HG03354 (cell line): ENCODE measurements at regions not wholly inside any gene's neighbourhood (a gene's known extent, or its start where the extent isn't known, plus 50 kb on each side); places are given as distances from the start of the nearest gene placed in this dataset.
"Not testable (repeated sequence)": the region's sequence is repeated elsewhere in the genome, so short reads cannot be mapped to it uniquely, and the experiment has no call there.

ENCODE experiments used
- ATAC-seq: cut with Tn5 transposase; IDR thresholded peaks from one replicate; pipeline ENCODE4 v1.9.1; 2021; ENCODE audit warnings: mild to moderate bottlenecking; ENCODE audit not compliant: unreplicated experiment, poor library complexity, severe bottlenecking

- no peak for ATAC-seq
Observed at GRCh38 chr12:73815072-73815645, 722.5 kb upstream of the ATXN7L3B start.

GRCh38 chr12:73817161-73817560 is 720.5 kb upstream of the ATXN7L3B start:
- no peak for ATAC-seq

- ATAC-seq: no peak
Observed at GRCh38 chr12:73833746-73834145, 703.9 kb upstream of the ATXN7L3B start.

GRCh38 chr12:73841963-73842362 is 695.7 kb upstream of the ATXN7L3B start:
- ATAC-seq: no peak

GRCh38 chr12:73863546-73863945 is 674.1 kb upstream of the ATXN7L3B start:
- ATAC-seq: no peak

GRCh38 chr12:73867147-73867546 is 670.5 kb upstream of the ATXN7L3B start:
- no peak for ATAC-seq

GRCh38 chr12:73877291-73877690 is 660.3 kb upstream of the ATXN7L3B start:
- not testable (repeated sequence) for ATAC-seq

GRCh38 chr12:73892201-73892600 is 645.4 kb upstream of the ATXN7L3B start:
- ATAC-seq: no peak

- ATAC-seq: no peak
Observed at GRCh38 chr12:73898645-73899044, 639.0 kb upstream of the ATXN7L3B start.

GRCh38 chr12:73902260-73902659 is 635.4 kb upstream of the ATXN7L3B start:
- no peak for ATAC-seq

- ATAC-seq: no peak
Observed at GRCh38 chr12:73906757-73907156, 630.9 kb upstream of the ATXN7L3B start.

- no peak for ATAC-seq
Observed at GRCh38 chr12:73935817-73936216, 601.8 kb upstream of the ATXN7L3B start.

GRCh38 chr12:73947326-73948026 is 590.2 kb upstream of the ATXN7L3B start:
- ATAC-seq: no peak

- no peak for ATAC-seq
Observed at GRCh38 chr12:73950507-73950906, 587.1 kb upstream of the ATXN7L3B start.

- no peak for ATAC-seq
Observed at GRCh38 chr12:73951956-73952703, 585.5 kb upstream of the ATXN7L3B start.

- no peak for ATAC-seq
Observed at GRCh38 chr12:73964641-73965040, 573.0 kb upstream of the ATXN7L3B start.

GRCh38 chr12:73973486-73973885 is 564.1 kb upstream of the ATXN7L3B start:
- no peak for ATAC-seq

GRCh38 chr12:73984552-73984951 is 553.1 kb upstream of the ATXN7L3B start:
- no peak for ATAC-seq

GRCh38 chr12:73991138-73991537 is 546.5 kb upstream of the ATXN7L3B start:
- no peak for ATAC-seq

- no peak for ATAC-seq
Observed at GRCh38 chr12:73998894-73999293, 538.7 kb upstream of the ATXN7L3B start.

- ATAC-seq: no peak
Observed at GRCh38 chr12:74015118-74015517, 522.5 kb upstream of the ATXN7L3B start.
